H9 (cell line): ENCODE measurements at regions not wholly inside any gene's neighbourhood (a gene's known extent, or its start where the extent isn't known, plus 50 kb on each side); places are given as distances from the start of the nearest gene placed in this dataset.

Experiments
- DNase-seq: peaks from one replicate; pipeline ENCODE4 v3.0.0-alpha.2; 2017
- H2AFZ ChIP-seq: one replicate; pipeline ENCODE4 v1.6.1; 2013; ENCODE audit warnings: mild to moderate bottlenecking, low read length, control low read depth, moderate library complexity
- H2AK5ac ChIP-seq: 2 replicates; pipeline ENCODE4 v1.6.1; 2013; ENCODE audit warnings: low read length, control low read depth, mixed read lengths; ENCODE audit not compliant: insufficient read length
- H2BK120ac ChIP-seq: one replicate; pipeline ENCODE4 v1.6.1; 2013; ENCODE audit warnings: low read depth, mild to moderate bottlenecking, low read length, control low read depth, inconsistent platforms; ENCODE audit not compliant: poor library complexity, severe bottlenecking
- H2BK12ac ChIP-seq: 2 replicates; pipeline ENCODE4 v1.6.1; 2013; ENCODE audit warnings: low read length, control low read depth, mixed read lengths, low read depth; ENCODE audit not compliant: insufficient read length
- H2BK15ac ChIP-seq: 2 replicates; pipeline ENCODE4 v1.6.1; 2013; ENCODE audit warnings: low read depth, low read length, control low read depth
- H2BK20ac ChIP-seq: one replicate; pipeline ENCODE4 v1.6.1; 2013; ENCODE audit warnings: low read depth, mild to moderate bottlenecking, low read length, control low read depth, inconsistent platforms; ENCODE audit not compliant: poor library complexity, severe bottlenecking
- H2BK5ac ChIP-seq: 2 replicates; pipeline ENCODE4 v1.6.1; 2013; ENCODE audit warnings: low read length, control low read depth, mixed read lengths; ENCODE audit not compliant: insufficient read length
- H3K14ac ChIP-seq: 2 replicates; pipeline ENCODE4 v1.6.1; 2013; ENCODE audit warnings: low read length, control low read depth; ENCODE audit not compliant: insufficient read depth
- H3K18ac ChIP-seq: 2 replicates; pipeline ENCODE4 v1.6.1; 2013; ENCODE audit warnings: low read depth, mild to moderate bottlenecking, mixed read lengths, low read length, control low read depth; ENCODE audit not compliant: insufficient read length
- H3K23ac ChIP-seq: 2 replicates; pipeline ENCODE4 v1.6.1; 2013; ENCODE audit warnings: low read length, control low read depth, mixed read lengths, low read depth; ENCODE audit not compliant: insufficient read length
- H3K23me2 ChIP-seq: 2 replicates; pipeline ENCODE4 v1.6.1; 2013; ENCODE audit warnings: low read depth, mild to moderate bottlenecking, mixed read lengths, low read length, control low read depth; ENCODE audit not compliant: insufficient read length, poor library complexity, severe bottlenecking
- H3K27ac ChIP-seq: 2 replicates; pipeline ENCODE4 v1.5.1; 2013; ENCODE audit warnings: low read length, control low read depth, mixed read lengths, low read depth; ENCODE audit not compliant: insufficient read length
- H3K27me3 ChIP-seq: 2 replicates; pipeline ENCODE4 v1.6.1; 2013; ENCODE audit warnings: low read length, control low read depth, inconsistent platforms; ENCODE audit not compliant: insufficient read depth
- H3K4ac ChIP-seq: 2 replicates; pipeline ENCODE4 v1.6.1; 2013; ENCODE audit warnings: low read depth, mild to moderate bottlenecking, control low read depth, inconsistent platforms, low read length, moderate library complexity
- H3K4me1 ChIP-seq: 2 replicates; pipeline ENCODE4 v1.6.1; 2013; ENCODE audit warnings: low read length, control low read depth, inconsistent platforms; ENCODE audit not compliant: insufficient read depth
- H3K4me2 ChIP-seq: 2 replicates; pipeline ENCODE4 v1.6.1; 2013; ENCODE audit warnings: low read length, control low read depth, mixed read lengths; ENCODE audit not compliant: insufficient read length, insufficient read depth
- H3K56ac ChIP-seq: 2 replicates; pipeline ENCODE4 v1.6.1; 2013; ENCODE audit warnings: low read depth, mild to moderate bottlenecking, mixed read lengths, low read length, control low read depth; ENCODE audit not compliant: insufficient read length
- H3K79me1 ChIP-seq: 2 replicates; pipeline ENCODE4 v1.6.1; 2013; ENCODE audit warnings: low read depth, mild to moderate bottlenecking, moderate library complexity, low read length, control low read depth, inconsistent platforms; ENCODE audit not compliant: insufficient read depth, poor library complexity, severe bottlenecking
- H3K79me2 ChIP-seq: 2 replicates; pipeline ENCODE4 v1.6.1; 2013; ENCODE audit warnings: low read length, control low read depth, inconsistent platforms; ENCODE audit not compliant: insufficient read depth
- H3K9ac ChIP-seq: 2 replicates; pipeline ENCODE4 v1.6.1; 2013; ENCODE audit warnings: low read length, control low read depth, mixed read lengths; ENCODE audit not compliant: insufficient read length; ENCODE audit errors: extremely low read depth
- H3K9me3 ChIP-seq: one replicate; pipeline ENCODE4 v1.6.1; 2013; ENCODE audit warnings: low read depth, low read length, inconsistent platforms; ENCODE audit not compliant: control insufficient read depth
- H3T11ph ChIP-seq: one replicate; pipeline ENCODE4 v1.6.1; 2013; ENCODE audit warnings: mild to moderate bottlenecking, low read length, control low read depth, inconsistent platforms
- H4K20me1 ChIP-seq: one replicate; pipeline ENCODE4 v1.6.1; 2013; ENCODE audit not compliant: control insufficient read depth, insufficient read length, insufficient read depth
- H4K5ac ChIP-seq: 2 replicates; pipeline ENCODE4 v1.6.1; 2013; ENCODE audit warnings: low read depth, mild to moderate bottlenecking, mixed read lengths, low read length, control low read depth; ENCODE audit not compliant: insufficient read length
- H4K8ac ChIP-seq: replicated peaks from 2 replicates; pipeline ENCODE4 v1.6.1; 2013; ENCODE audit warnings: low read length, control low read depth, mixed read lengths, low read depth; ENCODE audit not compliant: insufficient read length
- H4K91ac ChIP-seq: 2 replicates; pipeline ENCODE4 v1.6.1; 2013; ENCODE audit warnings: low read depth, mild to moderate bottlenecking, moderate library complexity, mixed read lengths, low read length, control low read depth; ENCODE audit not compliant: insufficient read length
- H3K27ac Mint-ChIP-seq, 3 experiments: 2 replicates in 2 of 3; 3 replicates in 1 of 3; pipeline ENCODE4 v1.8.0; 2020 to 2021; ENCODE audit warnings: mixed read lengths in 3 of 3, mild to moderate bottlenecking in 1 of 3, moderate library complexity in 1 of 3
- H3K27me3 Mint-ChIP-seq: 2 replicates; pipeline ENCODE4 v1.8.0; 2021; ENCODE audit warnings: low read depth, mild to moderate bottlenecking, moderate library complexity, mixed read lengths
- H3K36me3 Mint-ChIP-seq, 3 experiments: 2 replicates in 2 of 3; 3 replicates in 1 of 3; pipeline ENCODE4 v1.8.0; 2020 to 2021; ENCODE audit warnings: low read depth in 3 of 3, mixed read lengths in 3 of 3; ENCODE audit not compliant: insufficient read depth in 1 of 3
- H3K4me1 Mint-ChIP-seq, 2 experiments: 2 replicates each; pipeline ENCODE4 v1.8.0; 2020; ENCODE audit warnings: mixed read lengths in 2 of 2
- H3K4me3 Mint-ChIP-seq, 2 experiments: 2 replicates in 1 of 2; 3 replicates in 1 of 2; pipeline ENCODE4 v1.8.0; 2020 to 2021; ENCODE audit warnings: mild to moderate bottlenecking in 2 of 2, mixed read lengths in 2 of 2, moderate library complexity in 1 of 2
- H3K9me3 Mint-ChIP-seq, 2 experiments: 2 replicates in 1 of 2; 3 replicates in 1 of 2; pipeline ENCODE4 v1.8.0; 2020; ENCODE audit warnings: mild to moderate bottlenecking in 2 of 2, mixed read lengths in 2 of 2, moderate library complexity in 1 of 2
- CTCF ChIP-seq: fragments of 200-600 bp; sonication (generic); conservative IDR thresholded peaks from 3 replicates; pipeline ENCODE4 v1.8.0; 2021; ENCODE audit warnings: antibody characterized with exemption, mild to moderate bottlenecking
- WGBS: extraction: QIAGEN DNeasy Blood & Tissue Kit; methylation state at CpG from one replicate; pipeline ENCODE4 v1.1.7; 2013; ENCODE audit warnings: missing lambda C conversion rate, low lambda C conversion rate, mixed read lengths; ENCODE audit not compliant: insufficient read length; ENCODE audit errors: extremely low coverage; 5-methylcytosine and 5-hydroxymethylcytosine counted together

- Histone ChIP-seq H3K4me2 (no peak overlapping the region), H3K18ac (no peak overlapping the region), H4K91ac (no peak overlapping the region), H3K27me3 (no peaks in the 10 kb centered on the region), H4K8ac (no peak overlapping the region), H3K23me2 (no peaks in the 10 kb centered on the region), H3K4ac (no peak overlapping the region), H2BK120ac (no peak overlapping the region), H3K9me3 (no peaks in the 10 kb centered on the region), H4K20me1 (no peaks in the 10 kb centered on the region), H4K5ac (no peak overlapping the region), H2BK5ac (no peak overlapping the region), H2BK12ac (no peak overlapping the region), H3K56ac (no peak overlapping the region), H3K4me1 (no peaks in the 10 kb centered on the region), H3K14ac (no peak overlapping the region), H3T11ph (no peak overlapping the region), H3K27ac (no peak overlapping the region), H2BK20ac (no peak overlapping the region), H3K9ac (no peak overlapping the region), H2BK15ac (no peak overlapping the region), H2AK5ac (no peak overlapping the region), H3K79me1 (no peaks in the 10 kb centered on the region), H3K79me2 (no peaks in the 10 kb centered on the region), H3K23ac (no peak overlapping the region), H2AFZ (no peak overlapping the region)
- peak; percentile 49; the same call in 2 of the 3 replicates for TF ChIP-seq CTCF
- peaks cover 25 to 26% of the 10 kb centered on the region in 2 experiments for H3K4me1 Mint-ChIP-seq
- H3K9me3 Mint-ChIP-seq: no peaks in the 10 kb centered on the region
- WGBS: no CpG with 5 or more reads among the region's 6 CpGs
- no peaks in the 10 kb centered on the region for H3K27me3 Mint-ChIP-seq
- no peak overlapping the region for H3K4me3 Mint-ChIP-seq
- DNase-seq: peak; percentile 28
- no peak overlapping the region for H3K27ac Mint-ChIP-seq
- no peaks in the 10 kb centered on the region for H3K36me3 Mint-ChIP-seq
Measured at GRCh38 chr3:94525043-94525442, 462.2 kb downstream of the NSUN3 start.
